GM21717 (cell line): ENCODE measurements at regions not wholly inside any gene's neighbourhood (a gene's known extent, or its start where the extent isn't known, plus 50 kb on each side); places are given as distances from the start of the nearest gene placed in this dataset.

Source experiments
- ATAC-seq: cut with Tn5 transposase; IDR thresholded peaks from one replicate; pipeline ENCODE4 v1.9.1; 2021; ENCODE audit warnings: mild to moderate bottlenecking, moderate library complexity; ENCODE audit not compliant: unreplicated experiment

- no peak for ATAC-seq
Measured at GRCh38 chr4:138670681-138671080, 344.9 kb upstream of the NOCT start.

- ATAC-seq: no peak
Measured at GRCh38 chr4:138669479-138670315, 345.9 kb upstream of the NOCT start.

DNA sequence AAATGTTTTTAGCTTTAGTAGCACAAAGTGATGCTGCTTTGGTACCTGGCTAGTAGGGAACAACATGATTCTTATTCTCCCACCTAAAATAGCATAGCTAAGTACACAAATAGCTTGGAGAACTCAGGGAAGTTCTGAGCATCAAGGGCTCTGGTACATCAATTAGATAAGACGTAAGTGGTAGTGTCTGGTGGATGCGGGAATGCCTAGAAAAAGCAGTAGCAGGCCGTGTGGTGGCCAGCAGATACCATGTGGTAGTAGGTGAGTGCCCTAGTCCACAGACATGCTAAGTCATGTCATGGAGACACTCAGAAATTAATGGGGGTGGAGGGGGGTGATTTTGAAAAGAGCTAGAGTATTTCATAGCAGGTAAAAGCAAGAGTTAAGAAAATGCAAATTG, 347.3 kb upstream of the NOCT start:
- no peak for ATAC-seq

GRCh38 chr4:138666366-138666765, 349.2 kb upstream of the NOCT start:
- ATAC-seq: no peak

DNA sequence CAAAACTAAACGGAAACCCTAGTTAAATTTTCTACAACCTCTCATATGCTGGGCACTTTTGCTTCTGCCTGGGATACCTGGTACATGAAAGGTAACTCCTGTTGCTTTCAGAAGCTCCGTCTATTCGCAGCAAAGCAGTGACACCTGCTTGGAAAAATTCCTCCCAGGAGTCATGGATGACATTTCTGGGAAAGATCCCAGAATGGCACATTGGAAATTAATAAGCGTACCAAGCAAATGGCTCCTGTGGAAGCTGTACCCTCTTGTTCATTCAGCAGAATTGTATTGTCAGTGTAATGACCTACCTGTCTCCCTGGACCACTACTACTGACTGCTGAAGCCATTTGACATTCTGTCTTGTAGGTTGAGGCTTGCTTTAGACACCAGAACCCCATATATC, 349.7 kb upstream of the NOCT start:
- no peak for ATAC-seq

- no peak for ATAC-seq
Measured at GRCh38 chr4:138663883-138664282, 351.7 kb upstream of the NOCT start.

DNA sequence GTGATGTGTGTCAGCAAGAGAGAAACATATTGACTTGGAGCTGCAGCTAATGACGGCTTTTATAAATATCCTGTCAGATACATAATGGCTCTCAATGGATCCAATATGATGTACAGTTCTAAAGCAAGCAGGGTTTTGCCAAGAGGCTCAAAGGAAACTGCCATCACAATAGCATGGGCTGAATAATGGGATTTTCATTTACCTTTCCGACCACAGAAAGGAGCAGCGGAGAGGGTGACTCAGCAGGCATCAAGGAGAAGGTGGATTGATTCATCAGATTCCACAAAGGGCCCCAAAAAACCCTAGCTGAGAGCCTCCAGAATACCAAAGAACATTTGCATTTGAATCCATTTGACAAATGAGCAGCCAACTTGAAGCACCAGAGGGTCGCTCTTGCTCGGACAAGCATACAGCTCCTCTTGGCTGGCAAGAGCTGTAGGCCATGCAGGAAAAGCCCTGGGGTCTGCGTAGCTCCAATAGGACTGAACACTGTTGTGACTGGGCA, 355.7 kb upstream of the NOCT start:
- ATAC-seq: no peak

- no peak for ATAC-seq
Measured at GRCh38 chr4:138659037-138659811, 356.4 kb upstream of the NOCT start.

- no peak for ATAC-seq
Measured at GRCh38 chr4:138658518-138658917, 357.1 kb upstream of the NOCT start.

GRCh38 chr4:138656990-138657389, 358.6 kb upstream of the NOCT start:
- ATAC-seq: no peak

DNA sequence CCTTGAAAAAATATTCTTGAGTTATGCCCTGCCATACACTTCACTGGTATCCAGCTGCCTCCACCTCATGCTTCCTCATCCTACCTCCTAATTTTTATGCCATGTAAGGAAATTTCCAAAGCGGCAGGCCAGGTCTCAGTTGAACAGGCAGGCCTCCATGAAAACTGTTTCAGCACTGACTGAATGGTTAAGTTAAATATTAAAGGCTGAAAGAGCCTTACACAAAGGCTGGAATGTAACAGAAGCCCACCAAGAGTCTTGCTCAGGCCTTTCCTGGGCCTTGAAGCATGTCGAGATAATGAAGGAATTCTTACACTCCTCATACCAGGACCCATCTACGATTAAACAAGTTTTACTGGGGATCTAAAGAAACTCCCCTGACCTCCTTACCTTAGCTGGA, 359.6 kb upstream of the NOCT start:
- no peak for ATAC-seq

DNA sequence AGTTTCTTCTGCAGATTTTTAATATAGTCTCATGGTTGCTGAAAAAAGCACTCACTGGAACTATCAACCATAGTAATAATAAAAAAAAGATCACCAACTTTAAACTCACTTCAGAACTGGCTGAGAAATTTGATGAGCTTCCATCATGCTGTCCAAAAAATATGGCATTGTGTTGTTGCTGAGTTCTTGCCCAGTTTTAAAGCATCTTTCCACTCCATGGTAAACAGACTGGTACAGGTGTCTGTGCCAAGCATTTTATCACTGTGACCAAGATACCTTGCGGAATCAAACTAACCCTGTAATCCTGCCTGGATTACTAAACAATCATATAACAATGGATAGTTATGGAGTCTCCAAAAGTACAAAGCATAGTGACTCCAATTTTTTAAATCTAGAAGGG, 360.3 kb upstream of the NOCT start:
- no peak for ATAC-seq

DNA sequence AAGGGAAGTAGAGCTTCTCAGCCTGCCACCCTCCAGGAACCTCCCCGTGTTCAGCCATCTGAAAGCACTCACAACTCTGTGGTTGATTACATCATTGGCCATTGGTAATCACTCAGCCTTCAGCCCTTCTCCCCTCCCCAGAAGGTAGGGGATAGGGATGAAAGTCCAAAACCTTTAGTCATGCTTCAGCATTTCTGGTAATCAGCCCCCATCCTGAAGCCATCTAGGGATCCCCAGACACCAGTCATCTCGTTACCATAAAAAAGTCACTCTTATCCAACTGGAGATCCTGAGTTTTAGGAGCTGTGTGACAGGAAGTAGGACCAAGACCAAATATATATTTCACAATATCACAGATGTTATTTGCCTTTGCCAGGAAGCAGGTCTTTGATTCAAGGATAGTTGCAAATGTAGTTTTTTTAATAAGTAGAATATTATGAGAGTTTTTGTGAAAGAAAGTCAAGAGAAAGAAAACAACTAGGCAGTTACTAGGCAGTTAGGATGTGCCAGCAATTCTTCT, 364.6 kb upstream of the NOCT start:
- peak; percentile 49 for ATAC-seq

GRCh38 chr4:138650495-138650894, 365.1 kb upstream of the NOCT start:
- no peak for ATAC-seq

- no peak for ATAC-seq
Measured at GRCh38 chr4:138647433-138647832, 368.1 kb upstream of the NOCT start.

- ATAC-seq: no peak
Measured at GRCh38 chr4:138646383-138646782, 369.2 kb upstream of the NOCT start.

- ATAC-seq: no peak
Measured at GRCh38 chr4:138645289-138645688, 370.3 kb upstream of the NOCT start.

GRCh38 chr4:138644322-138644721, 371.3 kb upstream of the NOCT start:
- no peak for ATAC-seq

DNA sequence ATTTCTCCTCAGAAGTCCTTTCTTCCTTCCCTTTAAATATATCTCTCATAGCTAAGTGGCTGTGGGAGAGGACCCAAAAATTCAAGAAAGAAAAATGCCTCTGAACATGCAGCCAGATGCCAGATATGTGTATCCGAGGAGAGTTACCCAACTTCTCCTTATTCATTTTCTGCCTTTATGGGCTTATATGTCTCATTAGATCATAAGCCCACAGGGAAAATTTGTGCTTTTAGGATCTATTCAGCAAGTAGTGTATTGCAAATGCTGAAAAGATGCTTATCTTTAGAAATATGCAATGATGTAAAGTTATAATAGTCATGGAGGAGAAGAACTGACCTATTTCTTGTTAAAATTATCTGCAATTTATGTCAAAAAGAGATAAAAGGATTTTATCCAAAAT, 371.8 kb upstream of the NOCT start:
- ATAC-seq: no peak

DNA sequence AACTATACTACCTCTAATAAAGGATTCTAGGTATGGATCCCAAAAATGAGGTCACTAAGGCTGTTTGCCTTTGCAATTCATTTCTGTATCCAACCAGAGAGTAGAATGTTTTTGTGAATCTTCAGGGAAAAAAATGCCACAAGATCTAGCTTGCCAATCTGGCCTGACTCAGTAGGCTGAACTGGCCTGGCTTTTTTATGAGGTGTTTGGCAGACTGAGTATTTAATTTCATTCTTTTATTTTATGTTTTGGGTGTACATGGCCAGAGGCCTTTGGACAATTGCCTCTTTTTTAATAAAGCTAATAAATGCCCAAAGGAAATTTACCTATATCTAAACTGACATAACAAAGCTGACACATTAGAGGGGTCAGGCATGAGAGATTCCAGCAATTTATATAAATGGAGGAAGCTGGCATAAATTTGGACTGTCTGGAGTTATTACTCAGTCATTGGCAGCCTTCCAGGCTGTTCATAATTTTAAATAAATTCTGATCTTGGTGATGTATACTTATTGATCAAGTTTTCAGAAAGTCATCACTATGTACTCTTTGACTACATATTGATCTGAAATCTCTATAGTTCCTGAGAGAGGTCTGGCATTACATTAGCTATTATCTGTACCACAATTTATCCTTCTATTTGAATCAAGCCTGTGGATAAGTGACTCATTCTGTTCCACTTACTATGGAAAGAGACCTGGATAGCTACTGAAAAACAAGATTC, 376.4 kb upstream of the NOCT start:
- ATAC-seq: no peak

- no peak for ATAC-seq
Measured at GRCh38 chr4:138636781-138637180, 378.8 kb upstream of the NOCT start.
